ENCODE measurements at regions not wholly inside any gene's neighbourhood (a gene's known extent, or its start where the extent isn't known, plus 50 kb on each side); places are given as distances from the start of the nearest gene placed in this dataset.
"Not testable (repeated sequence)": the region's sequence is repeated elsewhere in the genome, so short reads cannot be mapped to it uniquely, and the experiment has no call there.

- TF ChIP-seq CTCF, POLR2A (IDR thresholded peaks at IDR 0.05): not testable (repeated sequence)
Observed at GRCh38 chr6:120748574-120748973, 585.7 kb downstream of the TBC1D32 start.

Measured in heart left ventricle (tissue), 13 donors.